Gastroesophageal sphincter (tissue), 3 donors: ENCODE measurements at regions not wholly inside any gene's neighbourhood (a gene's known extent, or its start where the extent isn't known, plus 50 kb on each side); places are given as distances from the start of the nearest gene placed in this dataset.

ENCODE experiments used
- EP300 ChIP-seq: sonication (generic); formaldehyde crosslinking; IDR thresholded peaks from one replicate; pipeline ENCODE4 v1.6.1; 2017; ENCODE audit warnings: antibody characterized with exemption, mild to moderate bottlenecking
- POLR2A ChIP-seq, 2 donors: fragments of 450-650 bp; IDR thresholded peaks; one replicate each; pipeline ENCODE4 v1.6.1; 2017; ENCODE audit warnings: antibody characterized with exemption in 2 of 2, mild to moderate bottlenecking in 2 of 2, moderate library complexity in 1 of 2
- POLR2AphosphoS5 ChIP-seq: sonication (generic); formaldehyde crosslinking; IDR thresholded peaks from one replicate; pipeline ENCODE4 v1.6.1; 2017; ENCODE audit warnings: antibody characterized with exemption
- TF ChIP-seq, protein P1 (sequence below), 4 experiments: fragments of 200-600 bp in 2 of 4; fragments of 450-650 bp in 2 of 4; sonication (generic) in 1 of 4; IDR thresholded peaks; one replicate each; pipeline ENCODE4 v1.5.1; 2017 to 2019; ENCODE audit warnings: antibody characterized with exemption in 4 of 4, mild to moderate bottlenecking in 2 of 4, moderate library complexity in 2 of 4

DNA sequence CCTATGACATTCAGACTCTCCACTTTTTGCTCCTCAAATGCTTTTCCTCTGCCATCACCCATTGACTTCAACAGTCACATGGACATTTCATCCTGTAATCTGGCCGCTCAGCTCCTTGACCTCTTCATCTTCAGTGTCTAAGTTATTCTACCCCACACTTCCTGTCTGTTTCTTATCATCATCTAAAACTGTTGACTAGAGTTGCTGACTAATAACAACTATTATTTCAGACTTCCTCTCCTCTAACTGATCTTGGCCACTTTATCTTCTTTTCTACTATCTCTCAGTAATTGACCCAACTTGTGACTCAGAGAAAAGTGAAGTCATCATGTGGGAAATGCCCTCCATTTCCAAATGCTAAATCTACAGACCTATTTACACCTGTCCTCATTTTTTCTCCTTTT is 254.7 kb upstream of the TRPC7 start:
- TF ChIP-seq, protein P1, sequence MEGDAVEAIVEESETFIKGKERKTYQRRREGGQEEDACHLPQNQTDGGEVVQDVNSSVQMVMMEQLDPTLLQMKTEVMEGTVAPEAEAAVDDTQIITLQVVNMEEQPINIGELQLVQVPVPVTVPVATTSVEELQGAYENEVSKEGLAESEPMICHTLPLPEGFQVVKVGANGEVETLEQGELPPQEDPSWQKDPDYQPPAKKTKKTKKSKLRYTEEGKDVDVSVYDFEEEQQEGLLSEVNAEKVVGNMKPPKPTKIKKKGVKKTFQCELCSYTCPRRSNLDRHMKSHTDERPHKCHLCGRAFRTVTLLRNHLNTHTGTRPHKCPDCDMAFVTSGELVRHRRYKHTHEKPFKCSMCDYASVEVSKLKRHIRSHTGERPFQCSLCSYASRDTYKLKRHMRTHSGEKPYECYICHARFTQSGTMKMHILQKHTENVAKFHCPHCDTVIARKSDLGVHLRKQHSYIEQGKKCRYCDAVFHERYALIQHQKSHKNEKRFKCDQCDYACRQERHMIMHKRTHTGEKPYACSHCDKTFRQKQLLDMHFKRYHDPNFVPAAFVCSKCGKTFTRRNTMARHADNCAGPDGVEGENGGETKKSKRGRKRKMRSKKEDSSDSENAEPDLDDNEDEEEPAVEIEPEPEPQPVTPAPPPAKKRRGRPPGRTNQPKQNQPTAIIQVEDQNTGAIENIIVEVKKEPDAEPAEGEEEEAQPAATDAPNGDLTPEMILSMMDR (IDR thresholded peaks at IDR 0.05): no peak
- no peak for TF ChIP-seq POLR2A (IDR thresholded peaks at IDR 0.05)
- no peak for TF ChIP-seq POLR2AphosphoS5
- no peak for TF ChIP-seq EP300
